Keratinocyte (primary cell): ENCODE measurements at regions not wholly inside any gene's neighbourhood (a gene's known extent, or its start where the extent isn't known, plus 50 kb on each side); places are given as distances from the start of the nearest gene placed in this dataset.

Experiments
- CTCF ChIP-seq, 3 experiments: IDR thresholded peaks in 1 of 3; conservative IDR thresholded peaks in 1 of 3; optimal IDR thresholded peaks in 1 of 3; 2 replicates in 2 of 3; 3 replicates in 1 of 3; pipeline versions ENCODE3 to v1.5.1; 2011; ENCODE audit warnings: low read length in 3 of 3, mild to moderate bottlenecking in 3 of 3, moderate library complexity in 2 of 3, control low read depth in 1 of 3, inconsistent platforms in 1 of 3; ENCODE audit not compliant: insufficient read depth in 2 of 3; ENCODE audit errors: extremely low read depth in 1 of 3
- EZH2 ChIP-seq: IDR thresholded peaks from one replicate; pipeline ENCODE4 v1.6.1; 2012; ENCODE audit warnings: inconsistent platforms, mild to moderate bottlenecking, low read length, moderate library complexity

DNA sequence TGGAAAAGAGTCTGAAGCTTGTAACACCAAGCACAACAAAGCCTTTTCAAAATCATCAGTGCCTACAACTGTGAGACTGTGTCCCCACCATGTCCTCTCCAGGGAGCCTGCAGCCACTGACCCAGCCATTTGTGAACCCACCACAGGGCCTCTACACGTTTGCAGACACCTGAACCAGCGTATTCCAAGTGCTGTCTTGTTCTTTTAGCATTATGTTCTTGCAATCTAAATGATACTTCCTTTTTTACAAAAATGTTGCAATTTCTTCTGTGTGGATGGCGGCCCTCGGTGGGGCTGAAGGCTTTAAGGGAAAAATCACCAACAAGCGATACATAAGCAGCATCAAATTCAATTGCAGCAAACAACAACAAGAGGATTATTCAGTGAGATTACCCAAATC is 403.2 kb upstream of the MGMT start:
- TF ChIP-seq CTCF (optimal IDR thresholded peaks at IDR 0.05 in 1 of 3, IDR thresholded peaks at IDR 0.05 in 1 of 3, conservative IDR thresholded peaks at IDR 0.05 in 1 of 3; ENCODE audit: extremely low read depth in 1 of 3, insufficient read depth in 2 of 3, low read length in 3 of 3) (no peak), EZH2 (no peak)
